Activated CD4-positive, alpha-beta memory T cell treated with anti-CD3 and anti-CD28 coated beads, Interleukin-2, amount 10 ng/mL, durations not matched to agents 7 days and 5 days (primary cell): ENCODE measurements at regions not wholly inside any gene's neighbourhood (a gene's known extent, or its start where the extent isn't known, plus 50 kb on each side); places are given as distances from the start of the nearest gene placed in this dataset.
"Not testable (repeated sequence)": the region's sequence is repeated elsewhere in the genome, so short reads cannot be mapped to it uniquely, and the experiment has no call there.

Source experiments
- CTCF ChIA-PET: fragments of 350-600 bp; sonication (Branson Sonifier 250); formaldehyde crosslinking; loops from one replicate; lab custom pipeline; 2021; ENCODE audit warnings: antibody characterized with exemption, inconsistent platforms; lab: Charles Lee
- POLR2A ChIA-PET: fragments of 350-600 bp; sonication (Branson Sonifier 250); formaldehyde crosslinking; loops from one replicate; lab custom pipeline; 2021; ENCODE audit warnings: antibody characterized with exemption; lab: Charles Lee
- DNase-seq: peaks from one replicate; pipeline ENCODE4 v3.0.0-alpha.2; 2020
- H3K27ac Mint-ChIP-seq: one replicate; pipeline ENCODE4 v1.8.0; 2021; ENCODE audit warnings: mild to moderate bottlenecking, mixed read lengths
- H3K27me3 Mint-ChIP-seq: one replicate; pipeline ENCODE4 v1.8.0; 2021; ENCODE audit warnings: mixed read lengths
- H3K36me3 Mint-ChIP-seq: one replicate; pipeline ENCODE4 v1.8.0; 2021; ENCODE audit warnings: low read depth, mixed read lengths
- H3K4me1 Mint-ChIP-seq: one replicate; pipeline ENCODE4 v1.8.0; 2021; ENCODE audit warnings: mixed read lengths
- H3K4me3 Mint-ChIP-seq: one replicate; pipeline ENCODE4 v1.8.0; 2021; ENCODE audit warnings: mild to moderate bottlenecking, mixed read lengths
- H3K9me3 Mint-ChIP-seq: one replicate; pipeline ENCODE4 v1.8.0; 2021; ENCODE audit warnings: mixed read lengths

DNA sequence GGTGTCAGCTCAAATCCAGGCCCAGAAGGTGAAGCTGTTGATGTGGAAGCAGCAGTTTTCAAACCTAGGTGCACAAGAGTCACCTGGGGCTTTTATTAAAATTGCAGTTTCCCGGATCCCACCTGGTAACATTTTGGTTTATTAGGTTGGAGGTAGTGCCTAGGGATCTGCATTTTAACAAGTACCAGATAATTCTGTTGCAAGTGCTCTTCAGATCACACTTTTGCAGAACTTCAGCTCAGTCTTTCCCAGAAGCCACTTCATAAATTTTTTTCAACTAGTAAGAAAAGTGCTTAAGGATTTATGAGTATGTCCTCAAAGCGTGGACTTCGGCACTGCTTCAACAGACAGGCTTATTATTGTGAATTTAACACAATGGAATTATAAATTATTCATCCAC is 213.8 kb downstream of the ADRA2A start:
- H3K27me3 Mint-ChIP-seq: peaks cover 2% of the 10 kb centered on the region
- H3K4me3 Mint-ChIP-seq: no peak overlapping the region
- no peak for DNase-seq
- no peaks in the 10 kb centered on the region for H3K36me3 Mint-ChIP-seq
- no peaks in the 10 kb centered on the region for H3K4me1 Mint-ChIP-seq
- ChIA-PET CTCF (no interaction called here), POLR2A (no interaction called here)
- H3K27ac Mint-ChIP-seq: no peak overlapping the region
- H3K9me3 Mint-ChIP-seq: no peaks in the 10 kb centered on the region

GRCh38 chr10:111295788-111296187 is 219.0 kb downstream of the ADRA2A start:
- H3K4me3 Mint-ChIP-seq: no peak overlapping the region
- no peak overlapping the region for H3K27ac Mint-ChIP-seq
- no peaks in the 10 kb centered on the region for H3K4me1 Mint-ChIP-seq
- CTCF ChIA-PET: no interaction called here
- H3K27me3 Mint-ChIP-seq: peaks cover 2% of the 10 kb centered on the region
- no peaks in the 10 kb centered on the region for H3K36me3 Mint-ChIP-seq
- POLR2A ChIA-PET: no interaction called here
- DNase-seq: no peak
- no peaks in the 10 kb centered on the region for H3K9me3 Mint-ChIP-seq

GRCh38 chr10:111297351-111297848 is 220.6 kb downstream of the ADRA2A start:
- Mint-ChIP-seq H3K27me3 (peaks cover 6% of the 10 kb centered on the region), H3K27ac (no peak overlapping the region), H3K4me1 (no peaks in the 10 kb centered on the region), H3K36me3 (no peaks in the 10 kb centered on the region), H3K9me3 (no peaks in the 10 kb centered on the region), H3K4me3 (no peak overlapping the region)
- ChIA-PET POLR2A (interaction anchor here (0.7 kb wide), 1 partner anchor 59 kb away, joined by 4 read pairs; no protein-coding TSS in a partner anchor), CTCF (no interaction called here)
- DNase-seq: no peak

DNA sequence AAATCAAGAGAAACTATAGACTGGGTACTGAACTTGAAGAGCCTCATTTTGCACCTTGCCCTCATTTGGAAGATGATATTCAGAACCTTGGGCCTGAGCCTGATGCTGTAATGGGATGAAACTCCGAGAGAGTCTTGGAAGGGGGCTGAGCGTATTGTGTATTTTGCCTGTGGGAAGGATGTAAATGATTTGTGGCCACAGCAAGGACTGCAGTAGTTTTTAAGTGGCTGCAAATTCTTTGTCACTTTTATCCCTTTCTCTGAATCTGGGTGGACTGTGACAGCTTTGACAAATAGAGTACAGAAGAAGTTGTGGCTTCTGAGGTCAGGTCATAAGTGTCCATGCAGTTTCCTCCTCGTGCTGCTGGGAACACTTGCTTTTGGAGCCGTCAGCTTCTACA is 221.2 kb downstream of the ADRA2A start:
- Mint-ChIP-seq H3K27me3 (peaks cover 6% of the 10 kb centered on the region), H3K4me1 (no peaks in the 10 kb centered on the region), H3K9me3 (no peaks in the 10 kb centered on the region), H3K36me3 (no peaks in the 10 kb centered on the region), H3K27ac (no peak overlapping the region), H3K4me3 (no peak overlapping the region)
- ChIA-PET CTCF (no interaction called here), POLR2A (no interaction called here)
- no peak for DNase-seq

GRCh38 chr10:111299037-111299436 is 222.2 kb downstream of the ADRA2A start:
- H3K27ac Mint-ChIP-seq: no peak overlapping the region
- ChIA-PET POLR2A (no interaction called here), CTCF (interaction anchor here (0.5 kb wide), 1 partner anchor 27 kb away, joined by 3 read pairs; no protein-coding TSS in a partner anchor)
- no peaks in the 10 kb centered on the region for H3K9me3 Mint-ChIP-seq
- H3K36me3 Mint-ChIP-seq: no peaks in the 10 kb centered on the region
- peaks cover 5% of the 10 kb centered on the region for H3K27me3 Mint-ChIP-seq
- no peak for DNase-seq
- H3K4me1 Mint-ChIP-seq: no peaks in the 10 kb centered on the region
- no peak overlapping the region for H3K4me3 Mint-ChIP-seq

- Mint-ChIP-seq H3K27ac (no peak overlapping the region), H3K36me3 (no peaks in the 10 kb centered on the region), H3K27me3 (peaks cover 5% of the 10 kb centered on the region), H3K4me3 (no peak overlapping the region), H3K9me3 (no peaks in the 10 kb centered on the region), H3K4me1 (no peaks in the 10 kb centered on the region)
- ChIA-PET CTCF (no interaction called here), POLR2A (no interaction called here)
- no peak for DNase-seq
Observed at GRCh38 chr10:111303887-111304286, 227.1 kb downstream of the ADRA2A start.

- DNase-seq: no peak
- CTCF ChIA-PET: no interaction called here
- no peaks in the 10 kb centered on the region for H3K27me3 Mint-ChIP-seq
- no peak overlapping the region for H3K4me3 Mint-ChIP-seq
- H3K27ac Mint-ChIP-seq: no peak overlapping the region
- no peaks in the 10 kb centered on the region for H3K36me3 Mint-ChIP-seq
- no peaks in the 10 kb centered on the region for H3K4me1 Mint-ChIP-seq
- POLR2A ChIA-PET: no interaction called here
- no peaks in the 10 kb centered on the region for H3K9me3 Mint-ChIP-seq
Observed at GRCh38 chr10:111316722-111317212, 239.9 kb downstream of the ADRA2A start.

DNA sequence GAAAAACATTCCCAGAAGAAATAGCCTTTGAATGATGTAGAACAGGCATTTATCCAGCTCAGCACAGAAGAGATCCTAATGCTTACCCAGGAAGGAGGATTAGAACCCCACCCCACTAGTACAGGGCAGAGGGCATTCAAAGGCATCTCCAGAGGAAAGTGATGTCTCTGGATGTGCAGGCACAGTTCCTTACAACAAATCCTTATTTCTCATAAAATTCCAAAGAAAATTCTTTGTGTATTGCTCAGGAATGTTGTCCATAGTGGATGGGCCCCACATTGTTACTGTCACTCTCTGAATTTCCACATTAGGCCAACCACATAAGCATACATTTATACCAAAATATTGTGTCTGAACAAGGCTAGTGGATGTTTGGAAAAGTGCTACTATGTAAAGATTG is 243.0 kb downstream of the ADRA2A start:
- H3K36me3 Mint-ChIP-seq: no peaks in the 10 kb centered on the region
- no peaks in the 10 kb centered on the region for H3K9me3 Mint-ChIP-seq
- CTCF ChIA-PET: no interaction called here
- no peak overlapping the region for H3K27ac Mint-ChIP-seq
- H3K4me3 Mint-ChIP-seq: no peak overlapping the region
- H3K27me3 Mint-ChIP-seq: no peaks in the 10 kb centered on the region
- no peak for DNase-seq
- POLR2A ChIA-PET: no interaction called here
- H3K4me1 Mint-ChIP-seq: no peaks in the 10 kb centered on the region

- no peaks in the 10 kb centered on the region for H3K9me3 Mint-ChIP-seq
- no peak overlapping the region for H3K27ac Mint-ChIP-seq
- no peaks in the 10 kb centered on the region for H3K36me3 Mint-ChIP-seq
- no peak for DNase-seq
- no peaks in the 10 kb centered on the region for H3K4me1 Mint-ChIP-seq
- H3K27me3 Mint-ChIP-seq: no peaks in the 10 kb centered on the region
- ChIA-PET POLR2A (no interaction called here), CTCF (no interaction called here)
- H3K4me3 Mint-ChIP-seq: no peak overlapping the region
Observed at GRCh38 chr10:111323389-111323966, 246.6 kb downstream of the ADRA2A start.

- CTCF ChIA-PET, H3K4me3 Mint-ChIP-seq, POLR2A ChIA-PET, DNase-seq, H3K36me3 Mint-ChIP-seq, H3K4me1 Mint-ChIP-seq, H3K9me3 Mint-ChIP-seq, H3K27ac Mint-ChIP-seq, H3K27me3 Mint-ChIP-seq: not testable (repeated sequence)
Observed at GRCh38 chr10:111332174-111332573, 255.3 kb downstream of the ADRA2A start.

DNA sequence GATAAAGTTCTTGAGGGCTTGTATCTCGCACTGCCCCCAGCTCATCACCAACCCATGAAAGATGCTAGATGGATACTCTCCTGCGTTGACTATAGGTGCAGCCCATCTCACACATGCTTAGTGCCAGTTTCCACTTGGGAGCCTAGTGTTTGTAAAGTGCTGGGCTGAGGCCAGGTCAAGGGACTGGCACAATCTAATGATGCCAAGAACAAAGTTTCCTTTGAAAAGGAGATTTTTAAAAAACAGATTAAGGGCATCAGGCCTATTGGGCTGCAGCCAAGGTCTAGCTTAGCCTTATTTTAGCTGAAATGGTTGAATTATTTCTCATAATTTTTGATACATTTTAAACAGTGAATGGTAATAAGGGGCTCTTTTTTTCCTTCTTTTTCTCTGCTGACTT is 259.0 kb downstream of the ADRA2A start:
- ChIA-PET CTCF (no interaction called here), POLR2A (interaction anchor here (1.5 kb wide), 1 partner anchor 14 kb away, joined by 3 read pairs; no protein-coding TSS in a partner anchor)
- H3K4me1 Mint-ChIP-seq: no peaks in the 10 kb centered on the region
- H3K36me3 Mint-ChIP-seq: no peaks in the 10 kb centered on the region
- no peak overlapping the region for H3K27ac Mint-ChIP-seq
- DNase-seq: no peak
- H3K9me3 Mint-ChIP-seq: peaks cover 7% of the 10 kb centered on the region
- no peaks in the 10 kb centered on the region for H3K27me3 Mint-ChIP-seq
- no peak overlapping the region for H3K4me3 Mint-ChIP-seq

GRCh38 chr10:111338035-111338434 is 261.2 kb downstream of the ADRA2A start:
- Mint-ChIP-seq H3K4me1 (no peaks in the 10 kb centered on the region), H3K27ac (no peak overlapping the region), H3K4me3 (no peak overlapping the region), H3K27me3 (no peaks in the 10 kb centered on the region), H3K36me3 (no peaks in the 10 kb centered on the region), H3K9me3 (peaks cover 15% of the 10 kb centered on the region)
- ChIA-PET POLR2A (no interaction called here), CTCF (no interaction called here)
- no peak for DNase-seq

DNA sequence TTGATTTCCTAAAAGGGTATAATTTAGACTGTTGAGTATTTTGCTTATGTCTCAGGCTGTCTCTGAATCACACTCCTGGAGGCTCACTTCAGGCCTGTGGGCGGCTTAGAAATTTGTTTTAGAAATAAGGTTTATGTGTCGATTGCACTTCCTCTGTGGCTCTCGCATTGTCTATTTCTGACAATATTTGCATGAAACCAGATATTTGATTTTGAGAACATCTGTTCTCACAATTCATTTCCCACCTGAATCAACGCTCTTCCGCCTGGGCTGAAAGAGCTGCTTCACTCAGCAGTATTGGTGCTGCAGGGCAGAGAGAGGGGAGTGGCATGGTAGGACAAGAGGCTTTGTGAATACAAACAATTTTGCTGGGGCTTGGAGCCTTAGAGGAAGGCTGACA is 262.0 kb downstream of the ADRA2A start:
- H3K9me3 Mint-ChIP-seq: peaks cover 15% of the 10 kb centered on the region
- H3K36me3 Mint-ChIP-seq: no peaks in the 10 kb centered on the region
- no peak overlapping the region for H3K4me3 Mint-ChIP-seq
- H3K27me3 Mint-ChIP-seq: no peaks in the 10 kb centered on the region
- no peak for DNase-seq
- ChIA-PET CTCF (no interaction called here), POLR2A (no interaction called here)
- no peak overlapping the region for H3K27ac Mint-ChIP-seq
- H3K4me1 Mint-ChIP-seq: no peaks in the 10 kb centered on the region

- ChIA-PET POLR2A (no interaction called here), CTCF (no interaction called here)
- no peak for DNase-seq
- H3K36me3 Mint-ChIP-seq: no peaks in the 10 kb centered on the region
- peaks cover 15% of the 10 kb centered on the region for H3K9me3 Mint-ChIP-seq
- H3K4me1 Mint-ChIP-seq: no peaks in the 10 kb centered on the region
- H3K4me3 Mint-ChIP-seq: no peak overlapping the region
- H3K27ac Mint-ChIP-seq: no peak overlapping the region
- peaks cover 2% of the 10 kb centered on the region for H3K27me3 Mint-ChIP-seq
Observed at GRCh38 chr10:111344804-111345203, 268.0 kb downstream of the ADRA2A start.
